ENCODE measurements at regions not wholly inside any gene's neighbourhood (a gene's known extent, or its start where the extent isn't known, plus 50 kb on each side); places are given as distances from the start of the nearest gene placed in this dataset.

DNA sequence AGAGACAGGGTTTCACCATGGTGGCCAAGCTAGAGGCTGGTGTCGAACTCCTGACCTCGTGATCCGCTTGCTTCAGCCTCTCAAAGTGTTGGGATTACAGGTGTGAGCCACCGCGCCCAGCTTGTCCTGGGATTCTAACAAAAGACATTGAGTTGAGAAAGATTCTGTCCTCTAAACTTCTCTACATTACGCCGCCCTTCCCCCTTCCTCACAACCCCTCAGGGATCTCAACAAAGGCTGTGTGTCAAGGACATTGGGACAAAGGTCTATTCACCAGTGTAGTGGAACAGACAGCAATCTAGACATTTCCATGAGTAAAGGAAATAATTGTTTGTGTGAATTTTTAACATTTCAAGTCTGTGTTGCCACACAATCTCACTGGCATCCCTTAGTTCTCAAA, 68.8 kb upstream of the KIF5B start:
- no peaks in the 10 kb centered on the region for H4K20me1 ChIP-seq (ENCODE audit: insufficient read depth, low read length)
- POLR2A ChIA-PET: interaction anchor here (0.9 kb wide), 1 partner anchor 8 kb away, joined by 4 read pairs; no protein-coding TSS in a partner anchor

GRCh38 chr10:32123021-32123420, 66.8 kb upstream of the KIF5B start:
- H3K36me3 ChIP-seq (ENCODE audit: insufficient read depth, low read length): no peaks in the 10 kb centered on the region

More for the DNA sequence above, 68.8 kb upstream of the KIF5B start:
- no peak overlapping the region for H3K4me3 ChIP-seq (ENCODE audit: low read depth, low read length, poor library complexity, severe bottlenecking)
- no peak overlapping the region for H3K4me2 ChIP-seq (ENCODE audit: low read length)
- BruUV-seq (replicated peaks): no TSS peak
- H3K9me3 ChIP-seq (ENCODE audit: low read length): peaks cover 4% of the 10 kb centered on the region; the same call in 1 of the 2 replicates
- intact Hi-C loops (cut with micrococcal nuclease; ENCODE audit: unreplicated experiment): no loop called here
- TF ChIP-seq EZH2phosphoT487 (IDR thresholded peaks at IDR 0.05; ENCODE audit: borderline replicate concordance, low read depth, low read length): no peak
- no peak for TF ChIP-seq CTCF (conservative IDR thresholded peaks at IDR 0.05; ENCODE audit: low read length)
- H2AFZ ChIP-seq (ENCODE audit: low read length): no peak overlapping the region
- H3K27ac ChIP-seq (ENCODE audit: low read depth, low read length, poor library complexity, severe bottlenecking): no peak overlapping the region
- H3K4me1 ChIP-seq (ENCODE audit: insufficient read depth, low read length, poor library complexity, severe bottlenecking): no peaks in the 10 kb centered on the region
- CTCF ChIA-PET (ENCODE audit: unreplicated experiment): no interaction called here
- no peaks in the 10 kb centered on the region for H3K36me3 ChIP-seq (ENCODE audit: insufficient read depth, low read length)
- no peaks in the 10 kb centered on the region for H3K9me2 ChIP-seq (ENCODE audit: insufficient read depth, low read length)
- no peaks in the 10 kb centered on the region for H3K79me2 ChIP-seq (ENCODE audit: insufficient read depth, low read depth, low read length)
- DNase-seq (ENCODE audit: low spot score): no peak

More at GRCh38 chr10:32123021-32123420, 66.8 kb upstream of the KIF5B start:
- intact Hi-C loops (cut with micrococcal nuclease; ENCODE audit: unreplicated experiment): no loop called here
- no peak for TF ChIP-seq CTCF (conservative IDR thresholded peaks at IDR 0.05; ENCODE audit: low read length)
- TF ChIP-seq EZH2phosphoT487 (IDR thresholded peaks at IDR 0.05; ENCODE audit: borderline replicate concordance, low read depth, low read length): no peak
- H3K4me3 ChIP-seq (ENCODE audit: low read depth, low read length, poor library complexity, severe bottlenecking): no peak overlapping the region
- DNase-seq (ENCODE audit: low spot score): no peak
- no TSS peak for BruUV-seq (replicated peaks)
- no peak overlapping the region for H3K4me2 ChIP-seq (ENCODE audit: low read length)
- no peaks in the 10 kb centered on the region for H3K4me1 ChIP-seq (ENCODE audit: insufficient read depth, low read length, poor library complexity, severe bottlenecking)
- no peak overlapping the region for H2AFZ ChIP-seq (ENCODE audit: low read length)
- no peaks in the 10 kb centered on the region for H3K9me2 ChIP-seq (ENCODE audit: insufficient read depth, low read length)
- H3K9me3 ChIP-seq (ENCODE audit: low read length): peaks cover 4% of the 10 kb centered on the region; the same call in 1 of the 2 replicates
- ChIA-PET CTCF (ENCODE audit: unreplicated experiment) (no interaction called here), POLR2A (interaction anchor here (1.3 to 1.4 kb wide), 2 partner anchors 10 to 17 kb away, joined by 3 read pairs; no protein-coding TSS in a partner anchor)
- no peak overlapping the region for H3K27ac ChIP-seq (ENCODE audit: low read depth, low read length, poor library complexity, severe bottlenecking)
- H3K79me2 ChIP-seq (ENCODE audit: insufficient read depth, low read depth, low read length): no peaks in the 10 kb centered on the region
- H4K20me1 ChIP-seq (ENCODE audit: insufficient read depth, low read length): no peaks in the 10 kb centered on the region

Data from OCI-LY7 (cell line).